Omental fat pad (tissue), 3 donors: ENCODE measurements at regions not wholly inside any gene's neighbourhood (a gene's known extent, or its start where the extent isn't known, plus 50 kb on each side); places are given as distances from the start of the nearest gene placed in this dataset.
"Not testable (repeated sequence)": the region's sequence is repeated elsewhere in the genome, so short reads cannot be mapped to it uniquely, and the experiment has no call there.

Experiments used
- ATAC-seq: fragments of 150-250 bp; one replicate; pipeline ENCODE4 v1.9.1; 2016; ENCODE audit warnings: mild to moderate bottlenecking, moderate library complexity; ENCODE audit not compliant: low FRiP score
- DNase-seq: peaks from one replicate; pipeline ENCODE4 v3.0.0-alpha.2; 2019; ENCODE audit warnings: low spot score
- CTCF ChIP-seq, 3 donors: fragments of 450-650 bp; IDR thresholded peaks; one replicate each; pipeline ENCODE4 v1.5.1; 2016 to 2017; ENCODE audit warnings: antibody characterized with exemption in 3 of 3, mild to moderate bottlenecking in 3 of 3, moderate library complexity in 2 of 3

DNA sequence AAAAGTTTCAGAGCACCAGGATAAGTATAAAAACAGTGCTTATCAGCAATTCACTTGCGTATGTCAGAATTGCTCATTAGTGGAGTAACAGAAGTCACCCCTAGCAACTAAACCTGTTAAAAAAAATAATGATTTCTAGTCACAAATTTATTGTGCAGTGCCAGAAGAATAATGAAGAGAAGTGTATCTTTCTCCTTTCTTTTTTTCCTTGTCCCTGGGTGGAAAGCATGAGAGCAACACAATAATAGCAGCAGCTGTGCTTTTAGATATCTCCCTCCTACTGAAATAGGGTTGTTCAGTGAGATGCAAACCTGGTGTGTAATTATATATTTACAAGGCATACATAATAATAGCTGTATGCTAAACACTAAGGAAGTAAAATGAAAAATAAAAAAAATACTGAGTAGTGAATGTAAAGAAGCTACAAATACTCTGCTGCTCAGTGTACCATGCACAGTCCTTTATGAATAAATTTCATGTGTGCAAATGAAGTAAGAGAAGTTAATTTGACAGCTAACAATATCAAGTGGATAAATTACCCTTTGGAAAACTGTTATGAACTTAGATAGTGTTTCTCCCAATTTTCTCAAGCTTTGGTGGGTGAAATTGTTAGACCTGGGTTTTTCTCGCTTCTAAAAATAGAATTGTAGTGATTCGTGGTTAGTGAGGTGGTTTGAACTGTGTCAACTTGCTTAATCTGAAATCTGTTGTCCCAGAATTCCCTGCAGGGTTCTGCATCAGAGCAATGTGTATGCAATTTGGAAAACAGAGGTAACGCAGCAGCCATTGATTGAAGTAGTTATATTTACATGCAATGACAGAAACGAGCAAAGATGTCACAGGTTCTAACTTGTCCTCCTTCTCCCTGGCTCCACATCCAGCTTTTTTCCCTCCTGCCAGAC is 125.7 kb upstream of the NDST3 start:
- no peak for TF ChIP-seq CTCF (IDR thresholded peaks at IDR 0.05)
- DNase-seq (no peak), ATAC-seq (no peak)

DNA sequence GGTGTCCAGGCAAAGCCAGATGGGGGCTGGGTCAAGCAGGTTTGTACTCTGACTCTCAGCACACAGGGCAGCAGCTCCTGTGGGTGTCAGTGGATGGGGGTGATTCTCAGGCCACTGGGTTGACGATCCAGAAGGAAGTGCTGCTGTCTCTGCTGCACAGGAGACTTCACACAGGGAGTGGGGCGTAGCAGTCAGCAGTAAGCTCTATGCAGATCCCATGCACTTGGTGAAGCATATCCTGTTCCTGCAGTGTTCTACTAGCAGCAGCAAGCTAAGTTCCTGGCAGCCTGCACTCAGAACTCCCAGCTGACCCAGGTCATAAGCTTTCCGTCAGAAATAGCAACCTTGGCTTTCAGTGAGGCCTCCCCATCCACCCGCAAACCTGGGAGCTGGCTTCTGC is 117.6 kb upstream of the NDST3 start:
- DNase-seq (no peak), ATAC-seq (no peak)
- TF ChIP-seq CTCF (IDR thresholded peaks at IDR 0.05), result no peak

GRCh38 chr4:117922311-117922710 is 112.0 kb upstream of the NDST3 start:
- not testable (repeated sequence) for DNase-seq, ATAC-seq

GRCh38 chr4:117927823-117928222 is 106.5 kb upstream of the NDST3 start:
- DNase-seq, ATAC-seq: not testable (repeated sequence)

DNA sequence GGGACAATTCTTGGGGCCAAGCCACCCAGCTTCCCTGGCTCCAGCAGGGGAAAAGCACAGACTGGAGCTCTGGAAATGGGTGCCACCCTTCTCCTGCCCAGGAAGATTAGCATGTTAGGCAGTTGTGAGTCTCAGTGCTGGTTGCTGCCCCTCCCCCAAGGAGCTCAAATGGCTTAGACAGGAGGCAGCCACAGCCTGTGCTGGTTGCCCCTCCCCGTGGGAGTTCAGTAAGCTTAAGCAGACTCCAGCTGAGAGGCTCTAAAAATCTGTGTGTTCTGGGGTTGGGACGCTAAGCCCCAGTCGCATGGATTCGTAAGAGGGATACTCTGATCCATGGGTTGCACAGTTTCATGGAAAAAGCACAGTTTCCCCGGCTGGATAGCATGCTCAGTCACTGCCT is 92.7 kb upstream of the NDST3 start:
- TF ChIP-seq CTCF (IDR thresholded peaks at IDR 0.05), result no peak
- DNase-seq (no peak), ATAC-seq (no peak)

GRCh38 chr4:117949621-117950020 is 84.7 kb upstream of the NDST3 start:
- ATAC-seq, result no peak
- DNase-seq, result no peak
- no peak for TF ChIP-seq CTCF (IDR thresholded peaks at IDR 0.05)

DNA sequence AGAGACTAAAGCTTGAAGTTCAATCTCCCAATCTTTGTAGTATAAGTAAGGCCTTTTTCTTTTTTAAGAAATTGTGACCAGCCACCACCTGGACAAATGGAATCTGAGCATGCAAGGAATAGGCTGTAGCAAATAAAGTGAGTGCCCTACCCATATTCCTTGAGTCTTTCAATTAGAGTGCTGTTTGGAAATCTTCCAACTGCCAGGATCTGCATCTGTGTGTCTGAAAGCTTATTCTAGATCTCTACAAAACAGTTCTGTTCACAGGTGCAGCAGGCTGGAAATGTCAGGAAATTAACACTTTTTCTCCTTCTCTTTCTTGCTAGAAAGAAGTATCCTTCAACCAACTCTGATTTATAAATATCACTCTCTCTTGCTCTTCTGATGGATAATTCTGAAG is 76.7 kb upstream of the NDST3 start:
- ATAC-seq, result no peak
- no peak for DNase-seq
- TF ChIP-seq CTCF (IDR thresholded peaks at IDR 0.05), result no peak

- TF ChIP-seq CTCF (IDR thresholded peaks at IDR 0.05), result no peak
- DNase-seq (no peak), ATAC-seq (no peak)
Observed at GRCh38 chr4:117965622-117966021, 68.7 kb upstream of the NDST3 start.
